ENCODE measurements at regions not wholly inside any gene's neighbourhood (a gene's known extent, or its start where the extent isn't known, plus 50 kb on each side); places are given as distances from the start of the nearest gene placed in this dataset.

DNA sequence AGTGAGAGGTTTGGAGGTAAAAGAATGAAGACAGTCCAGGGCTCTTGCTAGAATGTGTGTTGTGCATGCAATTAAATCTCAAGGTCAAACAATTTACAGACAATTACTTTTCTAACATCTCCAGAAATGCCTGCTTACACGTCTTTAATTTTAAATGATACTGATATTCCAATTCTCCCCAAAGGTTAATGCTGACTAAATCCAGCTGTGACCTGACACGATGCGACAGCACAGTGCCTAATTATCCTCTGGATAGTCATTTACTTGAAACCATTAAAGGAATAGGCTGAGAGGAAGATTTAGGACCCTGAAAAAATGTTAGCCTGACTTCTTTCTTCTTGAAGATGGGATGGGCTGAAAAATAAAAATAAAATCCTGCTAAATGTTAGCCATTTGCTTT, 178.2 kb upstream of the MMS22L start:
- DNase-seq (ENCODE audit: low read depth), result no peak
- TF ChIP-seq, protein P1, sequence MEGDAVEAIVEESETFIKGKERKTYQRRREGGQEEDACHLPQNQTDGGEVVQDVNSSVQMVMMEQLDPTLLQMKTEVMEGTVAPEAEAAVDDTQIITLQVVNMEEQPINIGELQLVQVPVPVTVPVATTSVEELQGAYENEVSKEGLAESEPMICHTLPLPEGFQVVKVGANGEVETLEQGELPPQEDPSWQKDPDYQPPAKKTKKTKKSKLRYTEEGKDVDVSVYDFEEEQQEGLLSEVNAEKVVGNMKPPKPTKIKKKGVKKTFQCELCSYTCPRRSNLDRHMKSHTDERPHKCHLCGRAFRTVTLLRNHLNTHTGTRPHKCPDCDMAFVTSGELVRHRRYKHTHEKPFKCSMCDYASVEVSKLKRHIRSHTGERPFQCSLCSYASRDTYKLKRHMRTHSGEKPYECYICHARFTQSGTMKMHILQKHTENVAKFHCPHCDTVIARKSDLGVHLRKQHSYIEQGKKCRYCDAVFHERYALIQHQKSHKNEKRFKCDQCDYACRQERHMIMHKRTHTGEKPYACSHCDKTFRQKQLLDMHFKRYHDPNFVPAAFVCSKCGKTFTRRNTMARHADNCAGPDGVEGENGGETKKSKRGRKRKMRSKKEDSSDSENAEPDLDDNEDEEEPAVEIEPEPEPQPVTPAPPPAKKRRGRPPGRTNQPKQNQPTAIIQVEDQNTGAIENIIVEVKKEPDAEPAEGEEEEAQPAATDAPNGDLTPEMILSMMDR (conservative IDR thresholded peaks at IDR 0.05; ENCODE audit: low read depth, low read length), result no peak
- H3K4me3 ChIP-seq (ENCODE audit: low read depth, low read length), result no peak overlapping the region

DNA sequence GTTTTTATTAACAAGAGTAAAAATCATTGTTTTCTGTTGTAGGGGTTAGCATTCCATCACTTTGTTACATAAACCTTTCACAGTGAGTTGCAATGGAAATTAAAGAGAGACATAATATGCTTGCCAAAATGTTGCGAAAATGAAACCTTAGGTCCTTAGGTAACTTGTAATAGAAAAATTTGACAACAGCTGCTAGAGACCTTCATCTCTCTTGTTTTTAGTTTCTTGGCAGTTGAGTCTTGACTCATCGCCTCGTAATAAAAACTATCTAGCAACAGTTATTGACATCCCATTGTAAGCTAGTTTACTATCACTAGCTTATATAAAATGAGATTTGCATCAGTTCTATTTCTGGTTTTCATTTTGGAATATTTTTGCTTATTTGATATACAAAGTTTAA, 179.0 kb upstream of the MMS22L start:
- no peak for DNase-seq (ENCODE audit: low read depth)

DNA sequence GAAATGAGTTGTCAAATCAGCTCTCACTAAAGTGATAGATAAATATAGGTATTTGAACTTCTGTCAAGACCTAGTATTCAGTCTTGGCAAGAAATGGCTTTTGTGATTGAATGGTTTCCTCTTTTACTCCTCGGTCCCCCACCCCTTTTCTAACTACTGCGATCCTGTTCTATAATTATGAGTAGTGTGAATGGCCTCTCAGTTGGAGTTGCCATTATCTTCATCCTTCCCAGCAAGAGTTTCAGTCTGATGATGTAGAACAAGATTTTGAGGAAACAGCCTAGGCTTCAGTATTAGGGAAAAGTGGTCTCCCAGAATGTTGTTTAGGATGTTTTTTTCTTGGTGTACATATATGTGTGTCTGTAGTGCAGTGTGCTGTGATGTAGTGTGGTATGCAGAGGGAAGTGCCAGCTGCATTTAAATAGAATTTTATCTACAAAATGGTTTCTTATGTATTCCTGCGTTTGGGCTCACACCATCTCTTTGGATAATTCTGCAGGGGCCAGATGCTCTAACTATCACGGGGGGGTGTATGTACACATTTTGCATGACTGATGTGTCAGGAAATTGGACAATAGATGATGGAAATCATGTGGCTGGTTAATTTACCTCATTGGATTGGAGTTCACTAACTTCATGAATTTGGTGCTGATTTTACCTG, 180.1 kb upstream of the MMS22L start:
- TF ChIP-seq, protein P1 (conservative IDR thresholded peaks at IDR 0.05; ENCODE audit: low read depth, low read length), result no peak
- DNase-seq (ENCODE audit: low read depth), result no peak
- no peak overlapping the region for H3K4me3 ChIP-seq (ENCODE audit: low read depth, low read length)

More for the DNA sequence above, 179.0 kb upstream of the MMS22L start:
- H3K4me3 ChIP-seq (ENCODE audit: low read depth, low read length), result no peak overlapping the region
- TF ChIP-seq, protein P1 (conservative IDR thresholded peaks at IDR 0.05; ENCODE audit: low read depth, low read length), result no peak

DNA sequence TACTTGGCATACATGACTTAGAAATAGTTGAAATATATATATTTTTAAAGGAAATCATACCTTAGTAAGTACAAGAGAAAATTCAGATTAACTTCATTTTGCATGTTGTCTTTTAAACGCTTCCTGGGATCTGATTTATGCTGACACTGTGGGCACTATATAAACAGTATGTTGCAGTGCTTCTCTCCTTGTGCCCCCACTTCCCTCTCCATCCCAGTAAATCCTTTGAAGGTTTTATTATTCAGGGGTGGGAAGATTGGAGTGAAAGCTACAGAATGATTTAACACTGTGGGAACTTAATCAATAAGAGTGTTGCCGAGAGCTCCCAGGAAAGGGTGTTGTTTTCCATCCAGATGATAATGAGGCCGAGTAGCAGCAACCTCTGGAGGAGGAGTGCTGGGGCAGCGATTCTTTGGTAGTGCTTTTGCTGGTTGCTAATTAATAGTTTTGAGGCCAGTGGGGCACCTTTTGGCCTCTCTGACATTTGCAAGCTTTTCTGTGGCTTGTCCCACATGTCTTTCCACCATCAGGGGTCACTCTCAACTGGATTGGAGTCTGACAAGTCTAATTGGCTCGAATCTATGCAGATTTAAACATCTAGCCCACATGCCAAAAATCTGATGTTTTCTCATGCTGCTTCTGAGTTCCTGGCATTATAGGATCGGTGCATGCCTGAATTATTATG, 183.0 kb upstream of the MMS22L start:
- TF ChIP-seq, protein P1 (conservative IDR thresholded peaks at IDR 0.05; ENCODE audit: low read depth, low read length), result peak; percentile 16
- no peak for DNase-seq (ENCODE audit: low read depth)
- H3K4me3 ChIP-seq (ENCODE audit: low read depth, low read length), result no peak overlapping the region

DNA sequence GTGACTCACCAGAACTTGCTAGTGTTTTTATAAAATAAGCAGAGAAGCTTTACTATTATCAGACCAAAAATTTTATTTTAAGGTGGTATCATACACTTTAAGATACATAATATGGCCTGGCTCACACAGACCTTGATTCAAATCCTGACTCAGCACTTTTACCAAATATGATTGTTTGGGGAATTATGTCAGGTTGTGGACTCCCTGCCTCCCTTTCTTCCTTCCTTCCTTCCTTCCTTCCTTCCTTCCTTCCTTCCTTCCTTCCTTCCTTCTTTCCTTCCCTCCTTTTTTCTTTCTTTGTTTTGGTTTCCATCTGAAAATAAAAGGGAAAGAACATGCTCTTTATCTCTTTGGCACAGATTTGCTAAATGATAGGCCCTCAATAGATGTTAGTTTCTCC, 186.0 kb upstream of the MMS22L start:
- TF ChIP-seq, protein P1 (conservative IDR thresholded peaks at IDR 0.05; ENCODE audit: low read depth, low read length), result no peak
- DNase-seq (ENCODE audit: low read depth), result no peak
- H3K4me3 ChIP-seq (ENCODE audit: low read depth, low read length), result no peak overlapping the region

DNA sequence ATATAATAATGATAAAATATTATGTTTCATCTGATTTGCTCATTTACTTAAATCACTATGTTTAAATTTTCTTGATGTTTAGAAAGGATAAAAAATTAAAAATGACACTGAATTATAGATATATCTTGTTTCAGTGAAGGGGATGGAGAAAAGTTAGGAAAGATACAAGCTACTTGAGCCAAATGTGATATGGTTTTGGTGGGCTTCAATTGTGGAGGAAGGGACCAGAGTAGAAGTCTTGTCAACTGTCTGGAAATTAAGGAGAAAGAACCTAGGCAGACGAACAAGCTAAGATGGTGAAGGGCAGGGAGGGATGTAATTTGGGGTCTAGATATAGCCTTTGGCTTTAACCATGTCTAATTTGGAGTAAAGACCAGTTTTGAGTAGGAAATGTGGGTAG, 186.4 kb upstream of the MMS22L start:
- no peak for DNase-seq (ENCODE audit: low read depth)
- no peak overlapping the region for H3K4me3 ChIP-seq (ENCODE audit: low read depth, low read length)
- TF ChIP-seq, protein P1 (conservative IDR thresholded peaks at IDR 0.05; ENCODE audit: low read depth, low read length), result no peak

DNA sequence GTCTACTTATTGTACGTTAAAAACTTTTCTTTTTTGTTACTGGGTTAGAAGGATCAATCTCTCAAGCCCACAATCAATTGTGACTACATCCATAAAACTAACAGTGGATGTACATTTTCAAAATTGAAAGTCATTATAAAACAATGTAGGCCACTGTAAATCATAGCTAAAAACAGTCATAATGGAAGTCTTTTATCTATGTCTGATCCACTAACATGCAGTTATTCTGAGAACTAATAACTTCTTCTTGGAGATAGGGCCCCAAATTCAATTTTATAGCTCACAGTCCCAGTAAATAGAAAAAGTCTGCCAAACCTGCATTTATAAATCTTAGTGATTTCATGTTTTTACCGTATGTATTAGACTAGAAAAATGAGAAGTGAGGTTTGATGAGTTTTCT, 187.3 kb upstream of the MMS22L start:
- no peak for DNase-seq (ENCODE audit: low read depth)
- H3K4me3 ChIP-seq (ENCODE audit: low read depth, low read length), result no peak overlapping the region
- TF ChIP-seq, protein P1 (conservative IDR thresholded peaks at IDR 0.05; ENCODE audit: low read depth, low read length), result no peak

Data from epithelial cell of proximal tubule (primary cell).